GM03348 (cell line): ENCODE measurements at regions not wholly inside any gene's neighbourhood (a gene's known extent, or its start where the extent isn't known, plus 50 kb on each side); places are given as distances from the start of the nearest gene placed in this dataset.

Source experiments
- DNase-seq: peaks from one replicate; pipeline ENCODE4 v3.0.0; 2012; ENCODE audit warnings: low spot score

DNA sequence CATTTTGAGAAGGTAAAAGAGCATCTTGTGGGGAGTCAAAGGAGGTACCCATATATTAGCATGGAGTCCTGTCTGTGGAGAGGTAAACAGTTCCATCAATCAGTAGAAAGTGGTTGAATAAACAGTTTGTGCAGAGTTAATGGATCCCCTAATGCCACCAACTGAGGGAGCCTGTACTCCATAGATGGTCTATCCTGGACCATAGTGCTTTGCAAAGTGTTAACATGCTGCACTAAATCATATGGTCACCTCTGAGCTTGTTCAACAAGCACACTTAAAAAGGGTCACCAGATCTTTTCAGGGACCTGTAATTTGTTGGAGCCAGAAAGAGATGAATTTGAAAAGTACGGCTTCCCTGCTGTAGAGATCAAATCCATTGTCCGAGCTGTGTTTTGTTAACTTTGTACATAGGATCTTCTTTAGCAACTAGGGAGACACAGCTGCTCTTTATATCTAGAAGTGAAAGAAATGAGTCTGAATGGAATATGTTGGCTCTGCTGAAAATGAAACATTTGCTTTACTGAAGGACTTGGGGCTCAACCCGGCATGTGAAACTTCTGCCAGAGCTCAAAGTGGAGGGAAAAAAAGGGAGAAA, 366.4 kb downstream of the ETNK1 start:
- no peak for DNase-seq

DNA sequence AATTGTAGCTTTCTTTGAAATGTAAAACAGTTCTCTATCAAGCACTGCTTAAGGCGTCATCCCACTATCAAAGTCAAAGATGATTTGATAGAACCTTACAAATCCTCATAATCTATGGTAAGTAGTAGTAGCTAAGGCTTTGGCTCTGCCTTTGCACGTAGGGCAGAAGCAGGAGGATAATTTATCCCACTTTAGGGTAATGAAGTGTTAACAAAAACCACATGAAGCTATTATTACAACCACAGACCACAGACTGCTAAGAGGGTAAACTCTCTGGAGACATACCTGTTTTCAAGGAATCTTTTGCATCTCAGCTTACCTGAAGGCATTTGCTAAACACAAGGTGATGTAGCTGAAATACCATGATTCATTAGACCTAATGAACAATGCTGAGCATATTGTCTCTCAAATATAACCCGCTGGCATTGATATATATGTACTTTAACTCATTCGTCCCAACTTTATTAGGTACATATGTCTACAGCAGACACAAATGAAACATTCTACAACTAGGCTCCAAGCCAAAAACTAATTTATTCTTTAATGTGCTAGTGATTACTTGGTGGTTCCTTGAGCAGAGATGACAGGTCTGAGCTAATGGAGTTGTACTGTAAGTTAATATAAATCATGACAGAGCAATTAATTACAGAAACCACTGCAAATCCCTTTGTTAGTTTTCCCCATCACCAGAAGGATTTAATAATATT, 368.8 kb downstream of the ETNK1 start:
- DNase-seq, result no peak

DNA sequence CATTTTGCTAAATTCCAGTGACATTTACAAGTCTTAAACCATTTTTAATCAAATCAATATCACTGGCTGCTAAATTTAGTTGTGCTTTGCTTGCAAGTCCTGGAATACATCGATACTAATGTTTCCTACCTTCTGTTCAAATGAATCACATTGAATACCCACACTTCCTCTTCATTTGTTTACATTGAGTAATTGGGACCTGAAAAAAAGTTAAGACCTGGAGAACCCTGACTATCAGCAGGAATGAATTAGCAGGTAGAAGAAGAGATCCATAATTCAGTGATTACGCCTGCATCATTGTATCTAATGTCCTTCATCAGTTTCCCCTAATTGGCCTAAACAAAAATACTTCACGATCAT, 369.3 kb downstream of the ETNK1 start:
- no peak for DNase-seq

DNA sequence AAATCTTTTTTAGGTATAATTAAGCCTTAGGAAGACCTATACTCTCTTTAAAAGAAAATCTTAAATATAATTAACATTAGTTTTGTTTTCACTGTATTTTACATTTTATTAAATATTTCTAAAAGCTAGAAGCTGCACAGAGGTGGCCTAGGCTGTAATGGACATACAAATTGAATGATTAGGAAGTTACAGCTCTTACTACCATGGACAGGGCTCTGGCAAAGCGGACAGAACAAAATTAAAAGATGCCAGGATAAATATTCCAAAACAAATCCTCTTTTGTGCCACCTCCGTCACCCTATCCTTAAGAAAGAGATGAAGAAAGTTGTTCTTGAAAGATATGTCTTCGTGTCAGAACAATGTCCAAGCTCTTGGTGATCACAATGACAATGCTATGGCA, 376.5 kb downstream of the ETNK1 start:
- DNase-seq, result no peak

DNA sequence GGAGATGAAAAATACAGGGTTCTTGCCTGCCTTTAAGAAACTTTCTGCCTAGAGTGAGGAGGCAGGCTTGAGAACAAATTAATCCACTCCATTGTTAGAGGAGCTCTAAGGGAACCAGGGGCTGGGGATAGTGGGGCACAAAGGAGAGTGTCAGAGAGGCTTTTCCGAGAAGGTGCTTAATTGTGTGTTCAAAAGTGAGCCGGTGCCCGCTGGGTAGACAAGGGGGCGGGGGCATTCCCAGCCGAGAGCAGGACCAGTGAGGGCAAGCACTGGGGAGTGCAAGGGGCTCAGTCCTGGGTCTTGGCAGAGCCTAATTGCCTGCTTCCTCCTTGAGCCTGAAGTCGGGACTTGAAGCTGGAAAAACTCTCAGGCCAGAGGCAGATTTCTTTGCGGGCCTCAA, 377.4 kb downstream of the ETNK1 start:
- no peak for DNase-seq

DNA sequence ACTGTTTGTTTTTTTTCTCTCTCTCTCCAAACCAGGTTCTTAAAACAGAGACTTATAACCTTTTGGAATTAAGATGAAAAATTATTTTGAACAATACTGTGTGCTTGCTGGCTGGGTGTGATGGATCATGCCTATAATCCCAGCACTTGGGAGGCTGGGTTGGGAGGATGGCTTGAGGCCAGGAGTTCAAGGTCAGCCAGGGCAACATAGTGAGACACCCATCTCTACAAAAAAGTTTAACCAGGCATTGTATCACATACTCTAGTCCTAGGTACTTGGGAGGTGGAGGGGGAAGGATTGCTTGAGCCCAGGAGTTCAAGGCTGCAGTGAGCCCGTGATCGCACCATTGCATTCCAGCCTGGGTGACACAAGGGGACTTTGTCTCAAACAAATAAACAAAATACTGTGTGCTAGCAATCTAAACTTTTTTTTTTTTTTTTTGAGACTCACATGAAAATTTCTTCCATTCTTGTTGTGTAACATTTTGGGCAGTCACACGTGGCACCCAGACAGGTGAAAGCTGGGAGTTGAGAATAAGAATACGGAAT, 379.6 kb downstream of the ETNK1 start:
- DNase-seq, result no peak

DNA sequence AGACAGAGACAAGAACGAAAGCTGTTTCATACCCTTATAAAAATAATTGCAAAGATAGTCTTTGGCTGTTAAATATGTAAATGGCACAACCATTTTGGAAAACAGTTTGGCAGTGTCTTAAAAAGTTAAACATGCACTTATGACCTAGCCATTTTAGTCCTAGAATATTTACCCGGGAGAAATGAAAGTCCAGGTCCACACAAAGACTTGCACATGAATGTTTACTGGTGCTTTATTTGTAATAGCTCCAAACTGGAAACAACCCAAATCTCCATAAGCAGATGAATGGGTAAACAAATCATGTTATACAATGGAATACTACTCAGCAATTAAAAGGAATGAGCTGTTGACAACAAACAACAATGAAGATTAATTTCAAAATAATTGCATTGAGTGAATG, 380.4 kb downstream of the ETNK1 start:
- no peak for DNase-seq

DNA sequence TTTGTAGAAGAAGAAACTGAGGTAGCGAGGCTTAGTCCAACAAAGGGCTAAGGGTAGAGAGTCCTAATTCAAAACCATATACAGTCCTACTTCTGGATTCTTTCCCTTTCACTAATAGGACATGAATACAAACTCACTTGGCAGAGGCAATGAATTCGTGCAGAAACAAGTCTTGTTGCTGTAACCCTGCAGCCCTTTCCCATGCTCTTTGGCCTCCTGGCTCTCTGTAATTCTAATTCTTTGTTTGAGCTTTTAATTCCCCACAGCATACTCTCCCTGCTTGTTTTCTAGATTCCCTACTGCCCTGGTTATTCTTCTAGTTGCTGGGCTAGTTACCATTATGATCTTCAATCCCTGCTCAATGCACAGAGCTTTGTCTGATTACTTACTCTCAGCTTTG, 381.4 kb downstream of the ETNK1 start:
- no peak for DNase-seq

DNA sequence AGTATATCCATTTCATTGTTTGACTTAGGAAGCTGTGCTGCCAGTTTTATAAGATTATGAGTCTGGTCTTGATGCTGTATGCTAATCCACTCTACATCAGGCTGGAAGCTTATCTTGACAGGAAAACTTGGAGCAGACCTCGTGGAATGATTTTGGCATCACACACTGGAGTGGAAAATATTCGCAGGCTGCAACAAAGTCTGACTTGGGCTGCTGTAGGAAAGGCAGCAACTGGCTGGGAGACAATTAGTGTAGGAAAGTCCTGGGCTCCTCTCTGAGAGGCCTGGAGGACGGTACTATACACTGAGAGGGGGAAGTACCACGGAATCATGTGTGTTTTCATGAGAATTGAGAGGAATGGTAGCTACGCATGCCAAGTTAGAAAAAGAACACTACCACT, 383.7 kb downstream of the ETNK1 start:
- no peak for DNase-seq

DNA sequence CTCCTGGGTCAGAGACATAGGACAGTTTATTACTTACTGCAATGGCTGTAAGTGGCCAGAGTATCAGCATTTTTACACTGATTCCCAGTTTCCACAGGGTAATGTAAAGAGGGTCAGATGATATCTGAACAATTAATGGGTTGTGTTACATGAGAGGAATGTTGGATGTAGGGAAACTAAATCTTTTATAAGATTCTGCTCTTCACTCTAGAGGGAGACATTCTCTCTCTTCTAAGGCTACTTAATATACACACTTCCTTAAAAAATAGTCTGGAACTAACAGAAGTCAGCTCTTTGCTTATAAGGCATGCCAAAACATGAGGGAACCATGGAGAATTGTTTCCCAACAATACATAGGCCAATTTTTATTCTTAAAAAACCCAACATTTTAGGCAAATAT, 389.8 kb downstream of the ETNK1 start:
- no peak for DNase-seq

DNA sequence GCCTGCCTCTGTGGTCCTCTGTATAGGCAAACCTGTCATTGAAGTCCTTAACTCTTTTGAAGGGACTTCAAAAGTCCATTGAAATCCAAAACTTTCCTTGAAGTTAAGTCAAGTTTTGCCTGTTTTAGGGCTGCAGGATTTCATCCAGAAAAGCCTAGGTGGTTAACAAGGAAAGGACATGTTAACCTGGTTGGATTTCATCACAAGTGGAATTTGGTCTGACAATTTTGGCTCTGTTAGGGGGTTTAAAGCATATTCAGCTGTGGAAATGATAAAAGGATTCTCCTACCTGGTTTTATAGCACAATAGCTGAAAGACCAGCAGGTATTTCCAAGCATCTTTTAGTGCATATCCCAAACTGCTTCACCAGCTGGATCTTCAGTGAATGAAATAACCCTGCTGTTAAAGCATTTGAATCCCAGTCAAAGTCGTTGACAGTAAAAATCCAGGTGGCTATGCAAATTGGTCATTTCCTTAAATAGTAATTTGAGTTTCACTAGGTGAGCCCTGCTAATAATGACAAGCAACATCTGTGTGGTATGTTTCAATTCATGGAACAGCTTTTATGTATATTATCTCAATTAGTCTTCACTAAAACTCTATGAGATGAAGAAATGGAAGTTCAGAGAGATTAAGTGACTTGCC, 400.5 kb downstream of the ETNK1 start:
- DNase-seq, result no peak

DNA sequence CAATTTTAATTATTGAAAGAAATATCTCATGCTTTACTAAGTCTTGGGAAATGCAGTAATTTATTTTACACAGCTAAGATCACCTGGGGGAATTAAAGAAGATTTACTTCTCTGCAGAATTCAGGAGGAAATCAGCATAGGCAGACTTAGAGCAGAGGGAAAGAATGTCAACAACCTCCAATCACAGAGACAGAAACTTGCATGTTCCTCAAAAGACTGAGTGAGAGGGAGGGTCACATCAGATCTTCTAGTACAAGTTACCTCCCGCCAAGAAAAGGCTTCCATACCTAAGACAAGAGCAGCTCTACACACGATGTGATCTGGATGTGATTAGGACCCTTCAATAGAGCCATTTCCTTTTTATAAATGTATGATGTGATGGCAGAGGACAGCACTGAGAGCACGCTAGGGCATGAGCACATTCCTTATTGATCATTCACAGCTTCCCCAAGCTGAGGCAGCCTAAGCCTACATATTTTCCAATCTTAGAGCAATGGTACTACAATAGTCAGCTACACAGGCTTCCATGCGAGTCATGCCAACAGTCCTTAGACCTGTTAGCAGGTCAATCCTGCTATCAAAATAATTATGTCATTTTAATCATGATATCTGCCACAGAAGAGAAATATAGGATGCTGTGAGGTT, 403.3 kb downstream of the ETNK1 start:
- DNase-seq, result no peak

DNA sequence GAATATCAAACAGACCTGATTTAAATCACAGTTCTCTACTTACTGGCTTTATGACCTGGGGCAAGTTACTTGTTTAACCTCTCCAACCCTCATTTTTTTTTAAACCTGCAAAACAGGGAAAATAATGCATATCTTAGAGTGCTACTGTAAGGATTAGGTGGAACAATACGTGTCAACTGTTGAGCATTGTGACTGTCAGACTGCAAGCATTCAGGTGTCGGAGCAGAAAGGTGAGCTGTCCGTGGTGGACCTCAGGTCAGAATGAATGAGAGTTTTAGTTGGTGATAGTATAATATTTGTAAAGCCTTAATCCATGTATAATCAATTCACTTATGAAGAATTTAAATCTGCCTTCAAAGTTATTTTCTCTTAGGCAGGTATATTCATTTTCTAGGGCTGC, 404.2 kb downstream of the ETNK1 start:
- no peak for DNase-seq

DNA sequence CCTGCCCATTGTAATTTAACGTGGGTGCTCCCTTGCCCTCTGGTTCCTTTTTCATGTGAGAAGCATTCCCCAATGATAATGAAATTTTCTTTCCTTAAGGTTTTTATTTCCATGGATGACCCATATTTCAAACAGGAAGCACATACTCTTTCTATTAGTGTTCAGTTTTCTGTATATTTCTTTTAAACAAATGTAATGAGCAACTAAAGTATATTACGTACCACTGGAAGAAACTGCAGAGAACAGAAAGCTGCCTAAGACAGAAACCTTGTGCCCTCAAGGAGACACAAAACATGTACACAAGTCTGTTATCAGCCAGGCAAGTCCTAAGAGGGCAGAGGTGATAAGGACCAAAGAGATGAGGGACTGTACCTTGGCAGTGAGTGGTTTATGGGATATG, 414.9 kb downstream of the ETNK1 start:
- no peak for DNase-seq

DNA sequence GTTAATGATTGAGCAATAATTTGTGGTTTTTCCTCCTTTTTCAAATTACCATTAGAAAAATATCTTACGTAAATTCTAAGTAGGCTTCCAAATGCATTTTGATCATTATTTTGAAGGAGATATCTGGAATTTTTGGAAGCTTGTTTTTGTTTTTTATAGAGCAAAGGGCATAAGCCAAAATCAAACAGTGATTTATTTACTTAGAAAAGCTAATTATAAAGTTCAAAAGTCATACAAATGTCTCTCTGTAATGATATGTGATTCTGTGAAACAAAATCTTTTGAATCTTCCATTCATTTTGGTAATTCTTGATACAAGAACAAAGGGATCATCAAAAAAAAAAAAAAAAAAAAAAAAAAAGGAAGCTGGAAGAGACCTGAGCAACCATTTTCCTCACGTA, 416.8 kb downstream of the ETNK1 start:
- DNase-seq, result no peak

DNA sequence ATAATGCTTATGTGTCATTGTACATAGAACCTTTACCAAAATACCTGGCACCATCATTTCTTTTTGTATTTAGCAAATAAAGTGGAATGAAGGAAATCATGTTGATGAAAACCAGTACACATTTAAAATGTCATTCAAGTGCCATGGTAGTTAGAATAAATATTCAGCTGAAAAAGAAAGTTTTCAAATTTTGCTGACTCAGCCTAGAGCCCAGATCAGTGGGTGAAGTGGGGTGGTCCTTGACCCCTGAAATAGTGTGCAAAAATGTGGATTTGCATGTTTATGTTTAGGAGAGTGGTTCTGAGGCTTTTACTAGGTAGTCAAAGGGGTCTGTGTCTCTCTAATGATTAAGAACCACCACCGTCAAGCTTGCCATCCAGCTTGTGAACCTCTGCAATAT, 418.7 kb downstream of the ETNK1 start:
- DNase-seq, result no peak

DNA sequence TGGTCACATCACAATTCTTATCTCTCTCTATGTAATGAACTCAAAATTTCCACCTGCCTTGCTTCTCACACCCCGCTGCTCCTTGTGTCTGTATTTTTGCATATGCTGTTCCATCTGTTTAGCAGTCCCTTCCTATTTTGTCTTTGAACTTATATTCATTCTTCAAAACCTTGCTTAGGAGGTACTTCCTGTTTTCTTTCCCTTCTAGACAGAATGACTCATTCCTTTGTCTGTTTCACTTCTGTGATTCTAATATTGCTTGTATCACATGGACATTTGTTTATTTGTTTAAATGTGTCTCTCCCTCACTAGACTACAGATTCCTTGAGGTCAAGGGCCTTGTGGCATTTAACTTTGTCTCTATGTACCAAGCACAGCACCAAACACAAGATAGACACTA, 424.2 kb downstream of the ETNK1 start:
- no peak for DNase-seq

DNA sequence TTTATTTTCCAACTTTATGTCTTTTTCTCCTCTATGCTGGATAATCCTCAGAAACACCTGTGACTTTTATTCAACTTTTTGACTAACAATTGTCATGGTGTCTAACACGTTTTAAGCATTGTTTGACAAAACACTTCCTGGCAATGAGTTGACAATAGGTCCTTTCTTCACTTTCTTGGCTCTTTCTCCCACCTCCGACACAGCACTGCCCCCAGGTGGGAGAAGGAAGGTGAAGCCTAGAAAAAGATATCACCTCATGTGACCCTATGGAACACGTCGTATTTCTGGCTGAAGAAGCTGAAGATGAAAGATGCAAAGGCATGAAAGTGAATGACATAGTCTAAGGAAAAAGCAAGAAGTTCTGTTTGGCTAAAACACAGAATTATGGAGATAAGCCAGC, 430.0 kb downstream of the ETNK1 start:
- no peak for DNase-seq

DNA sequence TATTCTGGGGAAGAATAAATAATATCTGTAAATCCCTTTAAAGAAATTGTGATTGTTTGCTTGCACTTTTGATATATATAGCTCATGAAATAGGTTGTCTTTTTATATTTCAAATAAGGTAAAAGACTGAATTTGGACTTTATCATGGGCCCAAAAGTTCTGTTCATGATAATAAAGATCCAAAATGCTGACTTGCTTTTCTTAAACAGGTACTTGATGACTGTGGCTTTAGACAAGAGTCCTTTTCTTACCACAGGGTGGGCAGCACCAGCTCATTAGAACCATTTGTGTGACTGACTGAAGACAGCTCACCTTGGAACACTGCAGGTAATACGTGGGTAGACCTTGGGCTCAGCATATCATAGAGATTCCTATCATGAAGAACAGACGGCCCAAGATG, 432.6 kb downstream of the ETNK1 start:
- no peak for DNase-seq

DNA sequence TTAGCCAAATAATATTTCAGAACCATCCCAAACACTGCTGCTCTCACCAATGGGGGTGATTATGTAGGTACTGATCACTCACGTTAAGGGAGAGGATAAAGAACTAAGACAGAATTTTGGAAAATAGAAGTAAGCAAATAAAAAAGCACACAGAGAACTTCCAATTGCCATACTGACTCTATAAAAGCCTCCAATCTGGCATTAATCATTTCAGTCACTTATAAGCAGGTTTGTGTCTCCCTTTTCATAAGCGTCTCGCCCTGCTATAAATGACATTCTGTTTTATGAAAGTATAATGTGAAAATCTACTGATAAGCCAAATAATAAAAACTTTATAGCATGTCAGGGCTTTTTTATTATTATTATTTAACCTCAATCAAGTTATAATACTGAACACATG, 435.2 kb downstream of the ETNK1 start:
- no peak for DNase-seq

DNA sequence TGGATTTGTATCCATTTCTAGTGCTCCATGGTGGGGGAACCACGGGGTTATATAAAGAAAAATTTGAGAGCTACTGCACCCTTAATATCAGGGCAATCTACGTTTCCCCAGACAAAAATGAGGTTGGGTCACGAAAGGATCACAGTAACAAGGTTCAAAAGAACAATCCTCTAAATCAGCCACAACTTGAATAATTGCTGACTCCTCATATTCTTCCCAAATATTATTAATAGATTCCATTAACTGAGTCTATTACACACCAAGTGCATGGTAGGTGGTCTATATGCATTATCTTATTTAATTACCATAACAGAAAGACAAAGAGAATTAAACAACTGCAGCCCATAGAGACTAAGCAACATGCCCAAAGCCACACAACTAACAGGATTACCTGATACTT, 438.2 kb downstream of the ETNK1 start:
- DNase-seq, result no peak

DNA sequence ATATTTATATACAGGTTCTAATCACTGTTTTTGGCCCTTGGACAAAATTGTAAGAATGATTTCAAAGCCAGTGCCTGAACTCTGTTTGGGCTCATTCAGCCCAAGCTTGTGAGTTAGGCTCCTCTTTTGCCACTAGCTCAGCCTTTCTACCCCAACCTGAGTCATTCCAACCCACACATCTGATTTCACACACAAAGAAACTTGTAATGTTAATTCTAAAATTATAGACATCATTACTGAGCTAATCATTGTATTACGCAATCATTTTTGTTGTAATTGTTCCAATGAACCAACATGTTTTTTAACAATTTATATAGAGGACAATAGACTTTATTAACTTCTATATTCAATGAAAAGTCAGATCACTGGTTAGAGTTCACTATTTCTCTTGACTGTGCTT, 441.1 kb downstream of the ETNK1 start:
- DNase-seq, result no peak

DNA sequence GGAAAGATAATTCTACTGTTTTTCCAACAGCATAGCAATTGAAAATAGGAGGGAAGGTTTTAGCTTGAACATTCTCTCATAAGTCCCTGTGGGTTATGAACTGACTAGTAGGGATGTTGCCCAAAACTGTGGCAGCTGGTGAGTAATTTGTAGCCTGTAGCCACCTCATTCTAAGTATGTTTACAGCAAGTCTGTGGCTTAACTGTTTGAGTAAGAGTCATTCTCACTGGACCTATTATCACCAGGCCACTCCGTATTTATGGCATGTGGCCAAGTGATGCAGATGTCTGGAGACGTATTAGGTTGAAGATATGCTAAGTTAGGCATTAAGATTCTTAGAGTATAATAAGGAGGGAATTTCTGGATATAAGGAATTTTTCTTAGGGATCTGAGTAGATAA, 458.3 kb downstream of the ETNK1 start:
- DNase-seq, result no peak
